Nephron progenitor cell (in vitro differentiated cells): ENCODE measurements at regions not wholly inside any gene's neighbourhood (a gene's known extent, or its start where the extent isn't known, plus 50 kb on each side); places are given as distances from the start of the nearest gene placed in this dataset.

Experiments
- DNase-seq: peaks from one replicate; pipeline ENCODE4 v3.0.0; 2021
- H3K27ac Mint-ChIP-seq: 2 replicates; pipeline ENCODE4 v1.8.0; 2021; ENCODE audit warnings: mild to moderate bottlenecking, moderate library complexity, mixed read lengths
- H3K27me3 Mint-ChIP-seq: 2 replicates; pipeline ENCODE4 v1.8.0; 2021; ENCODE audit warnings: mild to moderate bottlenecking, low read depth, mixed read lengths; ENCODE audit not compliant: poor library complexity
- H3K36me3 Mint-ChIP-seq: 2 replicates; pipeline ENCODE4 v1.8.0; 2021; ENCODE audit warnings: low read depth, mixed read lengths
- H3K4me1 Mint-ChIP-seq: 2 replicates; pipeline ENCODE4 v1.8.0; 2021; ENCODE audit warnings: mixed read lengths
- H3K4me3 Mint-ChIP-seq: 2 replicates; pipeline ENCODE4 v1.8.0; 2021; ENCODE audit warnings: mild to moderate bottlenecking, moderate library complexity, mixed read lengths
- H3K9me3 Mint-ChIP-seq: 2 replicates; pipeline ENCODE4 v1.8.0; 2021; ENCODE audit warnings: mild to moderate bottlenecking, moderate library complexity, mixed read lengths
- CTCF ChIP-seq: fragments of 200-600 bp; sonication (generic); IDR thresholded peaks from 2 replicates; pipeline ENCODE4 v1.5.0; 2021; ENCODE audit warnings: antibody characterized with exemption

- no peak for DNase-seq
- H3K4me3 Mint-ChIP-seq, result no peak overlapping the region
- peaks cover 53% of the 10 kb centered on the region for H3K9me3 Mint-ChIP-seq
- no peak for TF ChIP-seq CTCF
- H3K27me3 Mint-ChIP-seq, result peaks cover 3% of the 10 kb centered on the region
- H3K36me3 Mint-ChIP-seq, result no peaks in the 10 kb centered on the region
- no peaks in the 10 kb centered on the region for H3K4me1 Mint-ChIP-seq
- no peak overlapping the region for H3K27ac Mint-ChIP-seq
Observed at GRCh38 chrX:64456828-64457227, 61.6 kb upstream of the MTMR8 start.

- no peak overlapping the region for H3K27ac Mint-ChIP-seq
- H3K27me3 Mint-ChIP-seq, result no peaks in the 10 kb centered on the region
- peaks cover 47% of the 10 kb centered on the region for H3K9me3 Mint-ChIP-seq
- no peak for DNase-seq
- no peak overlapping the region for H3K4me3 Mint-ChIP-seq
- TF ChIP-seq CTCF, result no peak
- H3K4me1 Mint-ChIP-seq, result no peaks in the 10 kb centered on the region
- H3K36me3 Mint-ChIP-seq, result no peaks in the 10 kb centered on the region
Observed at GRCh38 chrX:64447207-64447606, 52.0 kb upstream of the MTMR8 start.
